NCI-H1105 (cell line): ENCODE measurements at regions not wholly inside any gene's neighbourhood (a gene's known extent, or its start where the extent isn't known, plus 50 kb on each side); places are given as distances from the start of the nearest gene placed in this dataset.
A peak's percentile ranks its signal among the peaks of the same experiment; 100 is the strongest.

Experiments
- DNase-seq: peaks from one replicate; lab custom pipeline; 2025; lab: John Stamatoyannopoulos, UW

DNA sequence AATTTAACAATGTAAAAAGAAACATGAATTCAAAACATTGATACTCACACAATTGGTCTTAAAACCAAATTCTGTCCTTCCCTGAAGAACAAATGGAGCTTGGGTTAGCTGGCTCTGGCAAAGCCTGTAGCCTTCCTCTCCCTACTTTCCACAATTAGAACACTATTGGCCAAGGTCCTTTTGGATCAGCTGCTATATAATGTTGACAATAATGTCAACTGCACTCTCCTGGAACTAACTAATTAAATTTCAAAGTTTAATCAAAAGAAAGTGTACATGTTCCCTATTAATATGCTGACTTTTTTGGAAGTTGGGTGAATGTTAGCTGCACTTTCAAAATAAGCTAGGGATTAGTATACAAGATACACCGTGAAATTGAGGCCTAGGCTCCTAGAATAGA is 440.1 kb upstream of the NFE2L3 start:
- DNase-seq = no peak

DNA sequence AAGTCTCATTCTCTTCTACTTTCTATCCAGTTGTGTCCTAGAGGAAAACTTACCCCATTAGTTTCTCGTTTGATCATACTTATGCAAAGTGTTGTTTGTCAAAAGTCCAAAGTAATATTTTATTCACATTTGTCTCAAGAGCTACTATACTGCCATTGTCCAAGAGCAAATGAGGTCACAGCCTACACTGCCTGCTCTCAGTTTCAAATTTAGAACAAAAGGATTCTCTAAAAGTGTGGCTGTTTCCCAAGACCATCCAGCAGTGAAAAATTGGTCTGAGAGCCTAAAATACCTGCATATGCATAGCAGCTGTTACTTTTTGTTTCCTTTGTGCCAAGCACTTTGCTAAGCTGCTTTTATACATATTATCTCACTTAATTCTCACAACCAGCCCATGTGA is 439.5 kb upstream of the NFE2L3 start:
- DNase-seq = no peak

DNA sequence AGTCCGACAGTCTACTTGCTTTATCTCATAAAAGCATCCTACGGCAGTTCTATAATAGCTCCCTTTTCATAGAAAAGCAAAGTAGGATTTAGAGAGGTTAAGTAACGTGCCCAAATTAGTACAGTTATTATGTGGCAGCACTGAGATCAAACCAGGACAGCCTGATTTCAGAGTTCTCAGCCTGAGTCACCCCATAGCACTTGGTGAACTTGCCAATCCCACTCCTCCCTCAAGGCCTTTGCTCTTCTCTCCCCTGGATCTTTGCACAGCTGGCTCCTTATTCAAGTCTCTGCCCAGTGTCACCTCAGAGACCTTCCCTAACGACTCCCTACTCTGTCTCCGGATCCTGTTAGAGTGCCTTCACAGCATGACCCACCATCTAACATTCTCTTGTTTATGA is 438.0 kb upstream of the NFE2L3 start:
- DNase-seq = no peak

DNA sequence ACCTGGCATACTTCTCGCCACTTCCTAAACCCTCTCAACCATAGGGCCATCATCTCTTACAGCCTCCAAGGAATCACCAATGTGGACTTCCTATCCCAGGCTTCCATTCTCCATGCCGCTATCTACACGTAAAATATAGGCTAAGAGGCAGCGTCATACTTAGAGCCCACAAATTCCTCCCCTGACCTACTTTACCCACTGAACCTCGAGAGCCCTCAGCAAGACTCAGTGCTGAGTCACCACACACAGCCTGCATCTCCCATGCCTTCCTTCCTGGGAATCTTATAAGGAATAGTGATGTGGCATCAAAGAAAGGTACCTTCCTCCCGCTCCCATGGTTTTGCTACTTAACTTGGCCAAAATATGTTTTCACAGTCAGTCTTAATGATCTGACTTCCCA is 435.6 kb upstream of the NFE2L3 start:
- no peak for DNase-seq

DNA sequence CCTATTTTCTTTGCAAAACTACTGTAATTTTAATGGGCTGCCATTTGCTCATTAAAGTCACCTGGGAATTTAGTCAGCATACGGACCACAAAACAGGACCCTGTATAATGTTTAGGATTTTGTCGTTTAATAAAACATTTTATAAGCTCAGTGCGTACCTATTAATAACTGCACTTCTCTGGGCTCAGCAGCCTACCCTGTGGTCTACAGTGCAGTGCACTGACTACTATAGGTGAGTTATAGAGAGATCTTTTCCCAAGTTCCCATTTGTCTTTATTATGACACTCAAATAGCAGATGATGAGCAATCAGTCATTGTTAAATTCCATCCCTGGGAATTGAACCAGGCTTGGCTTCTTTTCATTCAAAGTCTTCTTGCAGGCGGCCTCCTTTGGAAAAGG is 433.4 kb upstream of the NFE2L3 start:
- no peak for DNase-seq

DNA sequence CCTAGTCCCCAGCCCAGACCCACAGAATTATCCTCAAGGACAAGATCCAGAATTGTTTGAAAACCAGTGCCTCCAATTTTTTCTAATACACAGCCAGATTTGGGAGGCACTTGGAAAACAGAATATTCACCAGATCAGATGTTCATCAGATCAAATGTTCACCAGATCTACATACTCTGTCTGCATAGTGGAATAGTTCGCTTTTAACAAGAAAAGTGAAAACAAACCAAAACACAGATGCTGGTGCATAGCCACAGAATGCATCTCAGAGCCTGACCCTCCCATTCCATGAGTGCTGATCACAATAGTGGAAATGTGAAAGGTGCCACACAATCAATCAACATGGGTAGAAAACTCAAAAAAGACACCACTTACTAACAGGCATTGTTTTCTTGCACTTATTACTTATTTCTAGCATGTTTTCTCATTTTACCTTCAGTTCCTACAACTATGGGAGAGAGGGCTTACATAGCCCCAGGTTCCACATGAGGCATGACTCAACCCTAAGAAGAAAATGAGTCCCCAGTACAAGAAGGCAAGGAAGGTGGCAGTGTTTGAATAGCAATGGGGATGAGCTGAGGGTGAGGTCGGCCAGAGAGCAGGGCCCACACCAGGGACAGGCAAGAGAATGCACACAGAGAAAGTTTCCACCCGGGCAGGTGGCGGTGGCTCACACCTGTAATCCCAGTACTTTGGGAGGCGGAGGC is 432.7 kb upstream of the NFE2L3 start:
- DNase-seq = no peak

DNA sequence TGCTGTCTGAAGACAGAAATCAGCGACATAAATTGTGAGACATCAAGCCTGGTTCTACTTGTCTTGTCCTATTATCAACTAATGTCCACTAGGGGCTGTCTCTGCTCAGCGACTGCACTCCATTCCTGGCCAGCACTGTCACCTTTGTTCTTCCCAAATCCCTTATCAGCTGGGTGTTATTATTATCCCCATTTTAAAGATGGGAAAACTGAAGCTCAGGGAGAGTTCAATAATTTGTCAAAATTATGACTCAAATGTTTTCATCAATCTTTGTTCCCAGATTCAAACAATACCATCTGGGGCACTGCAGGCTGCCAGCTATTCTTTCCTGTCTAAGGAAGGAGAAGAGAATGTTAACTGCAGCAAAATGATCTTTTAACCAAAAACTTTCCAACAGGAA is 431.6 kb upstream of the NFE2L3 start:
- no peak for DNase-seq

DNA sequence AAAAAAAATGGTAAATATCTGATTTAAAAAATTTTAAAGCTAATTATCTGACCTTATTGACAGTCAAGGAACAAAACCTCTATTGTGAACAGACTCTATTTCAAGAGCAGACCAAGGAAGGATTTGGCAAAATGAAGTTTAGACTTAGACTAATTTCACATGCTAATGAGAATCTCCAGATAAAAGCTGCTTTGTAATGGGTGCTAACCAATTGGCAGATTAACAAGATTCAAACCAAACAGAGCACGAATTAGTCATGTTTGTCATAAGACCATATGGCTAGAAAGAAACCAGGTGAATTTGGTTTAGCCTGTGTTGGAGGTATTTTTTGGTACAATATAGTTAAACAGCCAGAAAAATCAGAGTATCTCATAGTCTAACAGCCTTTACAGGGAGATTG is 429.1 kb upstream of the NFE2L3 start:
- no peak for DNase-seq

DNA sequence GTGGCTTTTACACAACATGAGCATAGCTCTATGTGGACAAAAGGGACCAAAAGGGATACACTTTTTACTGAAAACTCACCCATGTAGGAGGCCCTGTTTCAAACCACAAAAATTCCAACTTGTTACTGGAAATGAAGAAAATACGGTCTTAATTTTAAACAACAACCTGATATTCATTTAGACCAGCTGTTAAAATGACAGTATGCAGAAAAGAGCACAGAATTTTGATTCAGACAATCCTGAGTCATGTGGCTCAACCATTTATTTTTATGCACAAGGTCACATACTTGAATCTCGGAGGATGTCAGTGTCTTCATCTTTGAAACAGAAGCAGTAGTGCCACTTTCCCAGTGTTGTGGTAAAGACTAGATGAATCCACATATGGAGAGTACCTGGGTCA is 426.5 kb upstream of the NFE2L3 start:
- DNase-seq = no peak

DNA sequence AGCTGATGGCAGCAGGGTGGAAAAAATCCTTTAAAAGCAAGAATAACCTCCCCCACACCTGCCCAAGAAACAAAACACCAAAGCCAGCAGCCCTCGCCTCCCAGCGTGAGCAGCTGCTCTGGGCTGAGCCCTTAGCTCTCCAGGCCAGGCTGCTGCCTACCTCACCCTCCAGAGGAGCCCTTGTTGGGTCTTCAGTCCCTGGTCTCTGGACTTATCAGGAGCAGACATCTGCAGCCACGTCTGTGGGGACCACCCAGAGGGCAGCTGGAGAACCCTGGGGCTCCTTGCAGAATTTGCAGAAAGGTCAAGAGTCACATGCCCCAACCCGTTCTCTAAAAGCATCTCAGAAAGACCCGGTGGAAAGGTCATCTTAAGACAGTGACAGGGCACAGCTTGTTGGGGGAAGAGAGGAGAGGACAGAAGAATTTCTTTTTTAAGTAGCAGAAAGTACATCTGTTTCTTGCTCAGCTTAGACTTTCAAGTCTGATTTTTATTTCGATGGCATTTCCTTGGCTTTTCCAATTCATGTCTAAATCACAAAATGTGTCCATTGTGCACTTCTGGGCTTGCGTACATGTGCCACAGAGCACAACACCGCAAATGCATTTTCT is 425.7 kb upstream of the NFE2L3 start:
- DNase-seq = no peak

DNA sequence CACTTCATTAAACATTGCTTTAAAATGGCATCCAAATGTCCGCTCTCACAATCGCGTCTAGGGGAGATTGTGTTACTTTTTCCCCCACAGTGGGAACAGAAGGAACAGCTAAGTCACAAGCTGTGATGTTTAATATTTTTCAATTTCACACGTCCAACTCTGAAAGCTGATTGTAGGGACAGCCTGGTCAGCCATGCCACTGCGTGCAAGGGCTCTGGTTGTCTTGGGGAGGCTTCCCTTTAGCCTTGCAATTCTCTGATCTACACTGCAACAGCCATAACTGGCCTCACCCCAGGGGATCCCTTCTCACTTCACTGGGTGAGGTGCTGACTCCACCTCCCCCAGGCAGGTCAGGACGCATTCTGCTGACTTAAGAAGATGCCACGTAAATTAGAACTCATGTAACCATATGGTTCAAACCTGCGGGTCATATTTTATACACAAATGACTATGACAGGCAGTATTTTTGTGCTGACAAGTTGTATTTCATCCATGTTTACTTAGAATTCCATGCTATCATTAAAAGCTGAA is 425.2 kb upstream of the NFE2L3 start:
- DNase-seq = no peak

DNA sequence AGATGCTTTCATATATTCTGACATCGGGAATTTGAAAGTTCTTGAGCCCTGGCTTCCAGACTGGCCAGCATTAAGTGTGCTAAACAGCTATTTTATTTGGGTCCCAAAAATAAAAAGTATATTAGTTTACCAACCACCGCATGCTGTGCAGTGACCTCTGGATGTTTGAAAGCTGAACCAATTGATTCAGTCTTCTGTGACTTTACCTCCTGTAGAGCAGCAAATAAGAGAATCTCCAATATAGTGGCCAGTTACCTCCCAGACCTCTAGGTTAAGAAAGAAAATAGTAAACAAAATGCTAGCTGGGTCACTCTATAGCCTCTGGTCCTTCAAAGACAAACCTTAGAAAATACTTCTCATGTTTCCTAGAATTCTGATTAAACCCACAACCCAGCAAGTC is 424.6 kb upstream of the NFE2L3 start:
- DNase-seq = no peak

DNA sequence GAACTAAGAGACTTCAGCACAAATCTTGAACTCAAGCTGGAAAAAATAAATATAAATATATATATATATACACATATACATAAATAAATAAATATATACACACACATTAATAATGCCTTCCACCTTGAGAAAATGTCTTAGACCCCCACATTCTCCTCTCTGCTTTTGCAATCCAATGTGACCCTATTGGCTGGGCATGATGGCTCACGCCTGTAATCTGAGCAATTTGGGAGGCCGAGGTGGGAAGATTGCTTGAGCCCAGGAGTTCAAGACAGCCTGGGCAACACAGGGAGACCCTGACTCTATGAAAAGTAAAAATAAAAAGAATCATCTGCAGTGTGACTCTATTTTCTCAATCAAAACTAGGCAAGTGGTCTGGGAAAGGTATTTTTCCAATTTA is 424.1 kb upstream of the NFE2L3 start:
- no peak for DNase-seq

DNA sequence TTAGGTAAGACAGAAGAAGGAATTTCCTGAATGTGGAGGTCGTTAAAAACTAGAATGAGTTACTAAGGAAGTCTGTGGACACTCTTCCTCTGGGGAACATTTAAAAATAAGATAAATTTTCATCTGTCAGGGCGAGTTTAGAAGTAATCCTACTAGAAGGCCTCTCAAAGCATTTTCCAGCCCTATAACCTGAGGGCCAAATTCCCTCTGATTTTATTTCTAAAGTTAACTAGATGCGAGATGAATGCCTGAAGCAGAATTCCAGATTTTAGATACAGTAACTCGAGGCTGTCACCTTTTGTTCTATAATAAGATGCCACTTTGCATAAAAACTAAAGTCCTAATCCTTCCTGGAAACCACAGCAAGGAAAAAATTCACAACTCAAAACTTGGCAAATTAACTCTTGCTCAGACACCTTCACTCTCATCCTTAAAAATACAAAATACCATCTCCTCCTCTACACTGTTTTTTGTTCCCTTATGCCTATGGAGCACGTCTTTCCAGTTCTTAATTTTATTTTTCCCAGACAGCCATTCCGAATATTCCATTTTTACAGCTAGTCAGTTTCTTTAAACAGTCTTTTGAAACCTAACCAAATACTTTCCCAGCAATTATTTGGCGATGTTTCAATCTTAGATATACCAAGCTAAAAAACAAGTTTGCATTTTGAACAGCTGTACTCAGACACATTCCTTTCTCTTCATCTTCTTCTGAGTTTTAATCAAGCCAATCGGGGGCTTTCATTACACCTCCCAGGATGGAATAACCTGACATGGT is 420.7 kb upstream of the NFE2L3 start:
- no peak for DNase-seq

DNA sequence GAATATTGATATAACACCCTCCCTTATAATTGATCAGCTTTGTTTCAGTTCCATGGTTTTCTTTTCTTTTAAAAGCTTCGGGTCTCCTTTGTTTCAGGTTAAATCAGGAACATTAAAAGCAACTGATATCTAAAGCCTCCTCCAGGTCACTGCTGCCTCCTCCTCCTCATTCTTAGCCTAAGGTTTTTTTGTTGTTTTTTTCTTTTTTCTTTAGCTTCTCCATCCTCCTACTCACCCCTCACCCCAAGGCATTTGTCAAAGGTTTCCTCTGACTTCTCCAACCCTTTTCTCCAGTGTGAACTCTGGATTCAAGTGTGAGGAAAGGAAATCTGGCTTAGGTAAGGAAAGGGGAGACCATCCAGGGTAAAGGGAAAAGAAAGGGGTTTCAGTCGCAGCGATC is 420.2 kb upstream of the NFE2L3 start:
- no peak for DNase-seq

DNA sequence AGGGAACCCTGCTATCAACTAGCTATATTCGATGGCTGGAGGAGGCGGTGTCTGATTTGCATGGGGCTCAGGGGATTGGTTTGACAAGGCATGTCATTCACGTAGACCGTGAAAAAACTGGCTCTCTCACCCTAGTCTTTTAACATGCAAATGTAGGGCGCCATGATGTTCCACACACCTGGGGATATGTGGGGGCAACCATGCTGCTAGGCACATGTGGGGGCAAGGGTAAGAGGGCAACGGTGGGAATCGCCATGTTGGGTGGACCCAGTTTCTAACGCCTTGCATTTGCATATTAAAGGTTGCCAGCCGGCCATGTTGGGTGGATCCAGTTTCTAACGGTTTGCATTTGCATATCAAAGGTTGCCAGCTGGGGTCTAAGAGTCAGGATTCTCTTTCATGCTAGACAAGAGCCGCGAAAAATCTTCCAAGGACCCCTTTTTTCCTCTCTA is 419.2 kb upstream of the NFE2L3 start:
- DNase-seq = no peak

DNA sequence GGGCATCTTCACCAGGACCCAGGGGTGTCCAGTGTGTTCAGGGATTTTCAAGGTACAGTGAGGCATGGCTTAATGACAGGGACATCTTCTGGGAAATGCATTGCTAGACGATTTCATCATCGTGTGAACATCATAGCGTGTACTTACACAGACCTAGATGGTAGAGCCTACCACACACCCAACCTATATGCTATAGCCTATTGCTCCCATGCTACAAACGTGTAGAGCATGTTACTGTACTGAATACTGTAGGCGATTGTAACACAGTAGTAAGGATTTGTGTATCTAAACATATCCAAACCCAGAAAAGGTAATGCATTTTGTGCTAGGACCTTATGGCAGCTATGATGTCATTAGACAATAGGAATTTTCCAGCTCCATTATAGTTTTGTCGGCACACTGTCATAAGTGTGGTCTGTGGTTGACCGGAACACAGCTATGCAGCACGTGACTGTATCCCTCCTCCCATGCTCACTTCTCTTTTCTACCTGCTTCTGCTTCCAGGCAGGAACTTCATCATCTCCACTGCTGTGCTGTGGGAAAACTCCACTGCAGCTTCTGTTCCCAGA is 416.2 kb upstream of the NFE2L3 start:
- DNase-seq = no peak

DNA sequence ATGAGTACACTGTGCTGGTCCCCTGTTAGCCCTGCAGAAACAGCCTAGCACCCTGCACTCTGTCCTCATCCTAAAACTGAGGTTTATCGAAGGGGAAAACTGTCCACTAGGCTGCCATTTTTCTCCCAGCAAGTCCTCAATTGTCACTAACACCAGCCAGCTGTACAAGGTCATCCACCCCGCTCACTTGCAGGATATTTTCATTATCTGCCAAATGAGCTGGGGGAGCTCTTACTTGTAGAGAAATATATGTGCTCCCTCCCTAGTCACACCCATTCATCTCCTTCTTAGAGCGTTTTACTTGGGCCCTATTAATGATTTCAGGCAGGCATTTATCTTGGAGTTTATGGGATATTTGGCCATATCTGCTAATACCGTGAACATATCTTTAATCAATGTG is 413.5 kb upstream of the NFE2L3 start:
- DNase-seq = no peak

DNA sequence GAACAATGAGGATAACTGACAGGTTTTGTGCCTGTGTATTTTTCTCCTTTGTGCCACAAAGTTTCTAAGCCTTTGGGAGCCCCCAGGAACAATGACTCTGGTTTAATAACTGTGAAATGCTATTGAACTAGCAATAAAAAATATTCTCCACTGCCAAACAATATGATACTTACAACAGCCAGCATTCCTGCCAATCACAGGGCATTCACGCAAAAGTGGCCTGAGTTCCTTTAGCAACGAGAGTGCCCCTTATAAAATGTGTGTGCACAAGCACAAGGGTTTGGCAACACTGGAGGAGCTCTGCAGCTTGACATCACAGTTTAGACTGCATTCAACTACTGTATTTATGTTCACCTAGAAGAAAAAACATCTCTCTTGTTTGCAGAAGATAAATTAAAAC is 412.9 kb upstream of the NFE2L3 start:
- no peak for DNase-seq

DNA sequence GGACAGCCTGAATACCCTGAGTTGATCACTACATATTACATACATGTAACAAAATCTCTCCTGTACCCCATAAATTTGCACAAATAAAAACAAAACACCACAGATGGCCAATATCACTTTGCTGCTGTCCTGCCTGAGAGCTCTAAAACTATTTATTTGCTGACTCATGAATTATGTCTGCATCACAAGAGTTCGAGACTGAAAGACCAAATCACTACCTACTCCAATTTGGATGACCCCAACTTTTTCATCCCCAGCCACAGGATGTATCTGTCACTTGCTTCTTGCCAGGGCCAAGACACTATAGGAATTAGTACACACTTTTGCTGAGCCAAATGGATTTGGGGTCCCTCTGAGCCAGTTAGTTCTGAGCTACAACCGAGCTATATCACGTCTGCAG is 409.7 kb upstream of the NFE2L3 start:
- DNase-seq = no peak

DNA sequence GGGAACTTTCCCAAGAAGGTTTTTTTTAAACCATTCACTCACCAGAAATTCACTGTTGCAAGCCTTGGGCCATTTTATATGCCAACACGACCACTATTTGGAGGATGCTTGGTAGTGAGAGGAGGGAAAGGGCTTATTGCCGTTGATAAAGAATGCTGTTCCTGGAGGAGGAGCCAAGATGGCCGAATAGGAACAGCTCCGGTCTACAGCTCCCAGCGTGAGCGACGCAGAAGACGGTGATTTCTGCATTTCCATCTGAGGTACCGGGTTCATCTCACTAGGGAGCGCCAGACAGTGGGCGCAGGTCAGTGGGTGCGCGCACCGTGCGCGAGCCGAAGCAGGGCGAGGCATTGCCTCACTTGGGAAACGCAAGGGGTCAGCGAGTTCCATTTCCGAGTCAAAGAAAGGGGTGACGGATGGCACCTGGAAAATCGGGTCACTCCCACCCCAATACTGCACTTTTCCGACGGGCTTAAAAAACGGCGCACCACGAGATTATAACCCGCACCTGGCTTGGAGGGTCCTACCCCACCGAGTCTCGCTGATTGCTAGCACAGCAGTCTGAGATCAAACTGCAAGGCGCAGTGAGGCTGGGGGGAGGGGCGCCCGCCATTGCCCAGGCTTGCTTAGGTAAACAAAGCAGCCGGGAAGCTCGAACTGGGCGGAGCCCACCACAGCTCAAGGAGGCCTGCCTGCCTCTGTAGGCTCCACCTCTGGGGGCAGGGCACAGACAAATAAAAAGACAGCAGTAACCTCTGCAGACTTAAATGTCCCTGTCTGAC is 408.1 kb upstream of the NFE2L3 start:
- peak; percentile 19 for DNase-seq
